ENCODE measurements at regions not wholly inside any gene's neighbourhood (a gene's known extent, or its start where the extent isn't known, plus 50 kb on each side); places are given as distances from the start of the nearest gene placed in this dataset.

DNA sequence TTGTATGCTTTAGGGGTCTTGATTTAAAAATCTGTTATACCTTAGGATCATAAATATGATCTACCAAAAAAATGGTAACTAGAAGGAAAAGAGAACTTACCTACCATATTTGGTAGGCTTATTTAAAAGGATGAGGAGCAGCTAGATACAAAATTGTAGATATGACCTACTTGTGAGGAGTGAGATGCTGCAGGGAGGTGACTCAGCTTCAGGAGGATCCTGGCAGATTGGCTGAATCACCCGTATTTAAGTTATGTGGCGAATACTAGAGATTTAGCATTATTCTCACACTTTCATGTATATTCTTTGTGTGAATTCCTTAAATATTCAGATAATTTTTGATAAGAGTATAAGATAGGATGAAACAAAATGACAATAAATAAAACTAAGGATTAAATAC lies 657.3 kb upstream of the LINC00305 start:
- Histone ChIP-seq H3K9me2 (replicated peaks; ENCODE audit: insufficient read depth, low read length) (no peaks in the 10 kb centered on the region), H3F3A (ENCODE audit: insufficient read depth, low read length) (no peaks in the 10 kb centered on the region), H3K4me2 (ENCODE audit: low read depth, low read length) (no peak overlapping the region), H3K9ac (ENCODE audit: low read length) (no peak overlapping the region), H3K27me3 (replicated peaks; ENCODE audit: insufficient read depth, low read length) (no peaks in the 10 kb centered on the region), H3K79me2 (ENCODE audit: low read length) (no peaks in the 10 kb centered on the region), H2AFZ (ENCODE audit: low read length) (no peak overlapping the region), H3K27ac (ENCODE audit: low read length) (no peak overlapping the region), H4K20me1 (ENCODE audit: insufficient read depth, low read length) (no peaks in the 10 kb centered on the region), H3K4me3 (ENCODE audit: low read length) (no peak overlapping the region), H3K4me1 (ENCODE audit: low read length) (no peaks in the 10 kb centered on the region), H3K9me3 (replicated peaks; ENCODE audit: insufficient read depth, low read length) (no peaks in the 10 kb centered on the region), H3K36me3 (replicated peaks; ENCODE audit: insufficient read depth, low read length) (no peaks in the 10 kb centered on the region)
- no peak for TF ChIP-seq EZH2 (optimal IDR thresholded peaks at IDR 0.05; ENCODE audit: low read depth, low read length)
- TF ChIP-seq EZH2phosphoT487 (IDR thresholded peaks at IDR 0.05; ENCODE audit: low read length): no peak
- no peak for TF ChIP-seq CTCF (IDR thresholded peaks at IDR 0.05; ENCODE audit: low read length)
- DNase-seq: no peak

DNA sequence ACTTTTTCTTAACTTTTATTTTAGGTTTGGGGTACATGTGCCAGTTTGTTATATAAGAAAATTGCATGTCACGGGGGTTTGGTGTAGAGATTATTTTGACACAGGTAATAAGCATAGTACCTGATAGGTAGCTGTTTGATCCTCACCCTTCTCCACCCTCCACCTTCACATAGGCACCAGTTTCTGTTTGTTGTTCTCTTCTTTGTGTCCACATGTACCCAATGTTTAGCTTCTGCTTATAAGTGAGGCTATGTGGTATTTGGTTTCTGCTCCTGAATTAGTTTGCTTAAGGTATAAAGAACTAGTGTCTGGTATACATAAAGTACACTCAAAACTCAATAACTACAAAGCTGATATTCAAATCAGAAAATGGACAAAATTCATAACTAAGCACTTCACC lies 654.6 kb upstream of the LINC00305 start:
- Histone ChIP-seq H3K9me2 (replicated peaks; ENCODE audit: insufficient read depth, low read length) (no peaks in the 10 kb centered on the region), H3K27me3 (replicated peaks; ENCODE audit: insufficient read depth, low read length) (no peaks in the 10 kb centered on the region), H3K9ac (ENCODE audit: low read length) (no peak overlapping the region), H2AFZ (ENCODE audit: low read length) (no peak overlapping the region), H3K4me1 (ENCODE audit: low read length) (no peaks in the 10 kb centered on the region), H3K27ac (ENCODE audit: low read length) (no peak overlapping the region), H4K20me1 (ENCODE audit: insufficient read depth, low read length) (no peaks in the 10 kb centered on the region), H3K9me3 (replicated peaks; ENCODE audit: insufficient read depth, low read length) (no peaks in the 10 kb centered on the region), H3K79me2 (ENCODE audit: low read length) (no peaks in the 10 kb centered on the region), H3F3A (ENCODE audit: insufficient read depth, low read length) (no peaks in the 10 kb centered on the region), H3K4me2 (ENCODE audit: low read depth, low read length) (no peak overlapping the region), H3K4me3 (ENCODE audit: low read length) (no peak overlapping the region), H3K36me3 (replicated peaks; ENCODE audit: insufficient read depth, low read length) (no peaks in the 10 kb centered on the region)
- TF ChIP-seq EZH2phosphoT487 (IDR thresholded peaks at IDR 0.05; ENCODE audit: low read length): no peak
- TF ChIP-seq EZH2 (optimal IDR thresholded peaks at IDR 0.05; ENCODE audit: low read depth, low read length): no peak
- TF ChIP-seq CTCF (IDR thresholded peaks at IDR 0.05; ENCODE audit: low read length): no peak
- no peak for DNase-seq

DNA sequence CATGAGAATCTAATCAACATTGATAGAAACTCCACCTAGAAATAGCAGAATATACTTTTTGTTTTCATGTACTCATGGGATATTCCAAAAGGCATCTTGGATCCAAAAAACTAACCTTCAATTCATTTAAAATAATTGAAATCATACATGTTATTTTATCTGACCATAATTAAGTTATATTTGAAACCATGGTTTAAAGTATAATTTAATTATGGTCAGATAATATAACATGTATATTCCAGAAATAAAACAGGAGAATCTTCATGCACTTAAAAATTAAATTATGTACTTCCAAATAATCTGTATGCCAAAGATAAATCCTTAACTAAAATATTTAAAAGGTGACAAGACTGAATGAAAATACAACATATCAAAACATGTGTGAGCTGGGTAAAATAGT lies 651.3 kb upstream of the LINC00305 start:
- Histone ChIP-seq H3K4me3 (ENCODE audit: low read length) (no peak overlapping the region), H2AFZ (ENCODE audit: low read length) (no peak overlapping the region), H3K9me2 (replicated peaks; ENCODE audit: insufficient read depth, low read length) (no peaks in the 10 kb centered on the region), H3K4me2 (ENCODE audit: low read depth, low read length) (no peak overlapping the region), H3K9ac (ENCODE audit: low read length) (no peak overlapping the region), H3K9me3 (replicated peaks; ENCODE audit: insufficient read depth, low read length) (no peaks in the 10 kb centered on the region), H4K20me1 (ENCODE audit: insufficient read depth, low read length) (no peaks in the 10 kb centered on the region), H3K27ac (ENCODE audit: low read length) (no peak overlapping the region), H3K36me3 (replicated peaks; ENCODE audit: insufficient read depth, low read length) (no peaks in the 10 kb centered on the region), H3K27me3 (replicated peaks; ENCODE audit: insufficient read depth, low read length) (no peaks in the 10 kb centered on the region), H3K79me2 (ENCODE audit: low read length) (no peaks in the 10 kb centered on the region), H3K4me1 (ENCODE audit: low read length) (no peaks in the 10 kb centered on the region), H3F3A (ENCODE audit: insufficient read depth, low read length) (no peaks in the 10 kb centered on the region)
- no peak for DNase-seq
- TF ChIP-seq CTCF (IDR thresholded peaks at IDR 0.05; ENCODE audit: low read length) (no peak), EZH2 (optimal IDR thresholded peaks at IDR 0.05; ENCODE audit: low read depth, low read length) (no peak), EZH2phosphoT487 (IDR thresholded peaks at IDR 0.05; ENCODE audit: low read length) (no peak)

All from MM.1S (cell line).